GM03348 (cell line): ENCODE measurements at regions not wholly inside any gene's neighbourhood (a gene's known extent, or its start where the extent isn't known, plus 50 kb on each side); places are given as distances from the start of the nearest gene placed in this dataset.
A peak's percentile ranks its signal among the peaks of the same experiment; 100 is the strongest.

ENCODE experiments used
- DNase-seq: peaks from one replicate; pipeline ENCODE4 v3.0.0; 2012; ENCODE audit warnings: low spot score

DNA sequence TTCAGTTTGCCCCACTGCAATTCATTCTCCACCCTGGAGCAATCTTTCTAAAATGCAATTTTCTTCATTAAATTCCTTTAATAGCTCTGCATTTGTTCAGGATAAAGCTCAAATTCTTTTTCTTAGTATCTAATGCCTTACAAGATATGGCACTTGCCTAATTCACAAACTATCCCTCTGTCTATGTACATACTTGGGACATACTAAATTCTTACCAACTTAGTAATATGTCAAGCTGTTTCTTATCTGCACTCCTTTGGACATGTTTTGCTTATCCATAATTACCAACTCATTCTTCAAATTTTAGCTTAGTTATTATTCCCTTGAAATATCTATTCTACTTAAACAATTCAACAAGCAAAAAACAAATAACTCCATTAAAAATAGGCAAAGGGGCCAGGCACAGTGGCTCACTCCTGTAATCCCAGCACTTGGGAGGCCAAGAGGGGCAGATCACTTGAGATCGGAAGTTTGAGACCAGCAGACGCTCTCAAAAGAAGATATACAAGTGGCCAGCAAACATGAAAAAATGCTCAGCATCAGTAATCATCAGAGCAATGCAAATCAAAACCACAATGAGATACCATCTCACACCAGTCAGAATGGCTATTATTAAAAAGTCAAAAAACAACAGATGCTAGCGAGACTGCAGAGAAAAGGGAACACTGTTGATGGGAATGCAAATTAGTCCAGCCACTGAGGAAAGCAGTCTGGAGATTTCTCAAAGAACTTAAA, 96.9 kb downstream of the FAM76B start:
- peak; percentile 36 for DNase-seq

DNA sequence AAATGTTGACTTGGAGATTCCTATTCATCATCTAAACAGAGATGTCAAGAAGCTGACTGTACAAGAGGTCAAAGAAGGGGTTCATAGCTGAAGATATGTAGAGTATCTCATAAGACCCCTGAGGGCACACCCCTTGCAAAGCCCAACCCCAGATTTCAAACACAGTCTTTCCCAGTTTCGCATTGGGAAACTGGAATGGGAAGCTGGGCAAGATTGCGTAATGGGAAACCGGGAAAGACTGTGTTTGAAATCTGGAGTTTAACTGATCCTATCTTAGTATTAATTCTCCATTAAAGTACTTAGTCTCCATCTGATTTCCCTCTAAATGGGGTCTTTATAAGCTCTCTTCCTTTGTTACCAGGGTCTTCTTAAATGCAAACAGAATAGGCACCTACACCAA, 99.5 kb downstream of the FAM76B start:
- DNase-seq = no peak

DNA sequence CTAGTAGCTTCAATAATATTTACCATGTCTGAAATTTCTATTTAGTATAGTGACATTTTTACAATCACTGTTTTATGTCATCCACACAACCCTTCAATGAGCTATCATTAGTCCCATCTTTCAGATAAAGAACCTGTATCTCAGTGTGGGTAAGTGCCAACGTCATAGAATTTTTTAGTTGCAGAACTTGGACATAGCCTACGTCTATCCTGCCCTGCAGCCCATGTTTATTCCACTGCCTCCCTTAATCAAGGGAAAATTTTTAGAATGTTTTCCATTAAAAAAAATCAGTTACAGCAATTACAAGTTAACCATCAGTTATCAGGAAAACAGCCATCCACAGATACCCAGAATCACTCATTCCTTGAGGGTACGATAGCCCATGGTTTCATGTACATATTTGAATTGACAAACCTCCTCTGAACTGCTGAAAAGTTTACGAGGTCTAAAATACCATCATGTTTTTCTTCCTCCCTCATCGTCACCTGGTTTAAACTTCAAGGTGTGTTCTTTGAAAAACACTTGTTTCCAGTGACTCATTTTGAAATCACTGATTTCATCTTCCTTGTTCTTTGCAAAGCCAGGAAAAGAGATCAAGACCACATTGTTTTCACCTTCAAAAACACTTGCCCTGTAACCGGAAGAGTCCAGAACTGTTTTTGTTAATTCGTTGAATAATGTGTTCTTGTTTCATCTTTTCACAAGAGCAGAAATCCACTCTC, 100.9 kb downstream of the FAM76B start:
- no peak for DNase-seq

DNA sequence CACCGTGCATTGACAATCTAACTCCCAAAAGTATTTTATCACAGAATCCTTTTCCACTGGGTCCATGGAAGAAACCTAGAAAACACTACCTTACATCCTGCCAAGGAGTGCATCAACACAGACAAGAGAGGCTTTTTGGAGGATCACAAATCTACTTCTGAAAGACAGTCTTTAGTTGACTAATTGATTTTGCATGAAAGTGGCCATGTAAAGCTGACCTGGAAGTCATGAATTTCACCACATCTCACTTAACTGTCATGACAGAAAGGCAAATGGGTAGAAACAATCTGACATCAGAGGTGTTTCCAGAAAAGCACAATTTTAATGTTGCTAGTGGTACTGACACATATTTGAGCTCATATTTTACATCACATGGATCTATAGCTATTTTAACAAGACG, 101.6 kb downstream of the FAM76B start:
- no peak for DNase-seq

DNA sequence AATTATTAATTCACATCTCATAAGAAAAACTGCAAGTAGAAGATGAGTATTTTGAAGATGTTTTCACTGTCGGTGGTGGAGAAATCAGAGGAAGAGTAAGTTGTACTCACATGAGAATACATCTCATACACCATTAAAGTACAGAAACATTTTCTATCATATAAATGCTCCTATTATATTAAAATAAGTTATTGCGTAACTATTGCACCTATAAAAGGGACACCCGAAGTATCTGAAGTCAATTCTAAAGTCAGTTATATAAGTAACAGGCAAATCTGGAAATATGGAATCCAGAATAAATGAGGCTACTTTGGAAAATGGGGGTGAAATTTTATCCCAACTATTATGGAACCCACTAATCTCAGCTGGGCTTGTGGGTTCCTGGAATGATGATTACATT, 103.3 kb downstream of the FAM76B start:
- no peak for DNase-seq

GRCh38 chr11:95684701-95685100, 104.9 kb downstream of the FAM76B start:
- DNase-seq = no peak

DNA sequence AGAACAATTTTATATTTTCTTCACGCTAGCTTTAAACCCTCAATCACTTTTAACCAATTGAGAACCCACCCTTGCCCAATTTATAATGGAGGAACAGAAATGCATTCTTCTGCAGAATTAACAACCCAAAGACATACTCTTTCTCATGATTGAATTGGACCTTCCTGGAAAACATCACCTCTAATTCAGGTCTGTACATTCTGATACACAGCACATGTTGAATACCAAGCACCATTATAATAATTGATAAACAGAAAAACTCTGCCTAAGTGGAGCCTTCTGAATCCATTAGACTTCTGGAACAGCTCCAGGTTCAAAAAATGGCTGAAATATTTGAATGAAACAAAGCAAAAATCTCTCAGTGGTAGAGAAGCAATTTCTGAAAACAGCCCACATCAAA, 105.4 kb downstream of the FAM76B start:
- no peak for DNase-seq

GRCh38 chr11:95682552-95682951, 107.0 kb downstream of the FAM76B start:
- peak; percentile 64 for DNase-seq

DNA sequence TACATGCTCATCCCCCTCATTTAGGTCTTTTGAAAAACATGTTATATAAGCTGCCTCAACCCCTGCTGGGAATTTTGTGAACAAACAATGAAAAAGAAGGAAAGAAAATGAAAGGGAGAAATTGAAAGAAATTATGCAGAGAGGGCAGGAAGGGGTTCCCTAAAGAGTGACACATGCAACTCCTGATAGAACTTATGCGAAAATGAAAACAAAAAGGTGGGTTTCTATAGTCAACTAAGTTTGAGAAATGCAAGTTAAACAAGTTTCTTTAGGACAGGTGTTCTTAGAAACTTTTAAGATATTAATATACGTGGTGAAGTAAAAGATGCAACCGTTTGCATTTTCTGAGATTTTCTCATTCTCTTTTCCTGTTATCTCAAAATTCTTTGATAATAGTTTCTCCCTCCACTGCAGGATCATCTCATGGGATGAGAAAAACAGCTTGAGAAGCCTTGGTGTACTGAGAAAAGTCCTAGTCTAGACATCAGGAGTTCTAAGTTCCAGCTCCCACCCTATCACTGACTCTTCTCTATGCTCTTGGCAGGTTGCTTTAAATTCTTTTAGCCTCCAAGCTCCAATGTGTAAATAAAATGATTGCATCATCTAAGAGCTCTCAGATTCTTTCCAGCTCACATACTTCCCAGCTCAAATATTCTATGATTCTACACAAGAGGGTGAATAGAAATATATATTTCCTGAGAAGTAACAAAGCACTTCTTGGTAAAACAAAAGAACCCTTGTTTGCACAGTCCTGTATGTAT, 109.2 kb downstream of the FAM76B start:
- DNase-seq = peak; percentile 74

DNA sequence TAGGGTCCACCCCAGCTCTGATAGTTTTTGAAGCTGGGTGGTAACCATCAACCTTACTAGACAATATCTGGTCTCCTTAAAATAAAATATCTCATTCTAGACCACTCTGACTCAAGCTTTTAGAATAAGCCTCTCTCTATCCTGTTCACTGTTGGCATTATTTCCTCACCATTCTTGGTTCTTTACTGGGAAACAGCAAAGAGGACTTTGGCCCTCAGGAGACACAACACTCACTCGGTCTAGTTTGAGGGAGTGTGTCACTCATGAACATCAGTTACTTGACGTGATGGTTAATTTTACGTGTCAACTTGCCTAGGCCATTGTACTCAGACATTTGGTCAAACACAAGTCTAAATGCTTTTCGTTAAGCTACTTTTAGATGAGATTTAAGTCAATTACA, 110.6 kb downstream of the FAM76B start:
- DNase-seq = no peak

DNA sequence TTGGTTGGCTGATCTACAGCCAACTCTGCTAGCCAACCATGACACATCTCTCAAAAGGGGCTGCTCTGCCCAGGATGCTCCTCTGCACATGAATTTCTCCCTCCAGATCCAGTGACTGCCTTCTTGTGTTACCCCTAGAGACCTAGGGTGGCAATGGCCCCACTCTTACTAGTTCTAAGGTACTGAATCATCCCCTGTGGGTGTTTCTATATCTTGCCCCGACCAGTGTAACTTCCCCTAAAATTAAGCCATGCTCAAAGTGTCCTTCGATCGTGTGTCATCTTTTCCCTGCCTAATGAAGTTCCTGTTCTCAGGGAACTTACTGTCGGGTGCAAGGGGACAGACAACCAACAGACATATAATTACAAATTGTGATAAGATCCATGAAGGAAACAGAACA, 113.3 kb downstream of the FAM76B start:
- DNase-seq = no peak

- DNase-seq = no peak
Measured at GRCh38 chr11:95675585-95675984, 114.0 kb downstream of the FAM76B start.

DNA sequence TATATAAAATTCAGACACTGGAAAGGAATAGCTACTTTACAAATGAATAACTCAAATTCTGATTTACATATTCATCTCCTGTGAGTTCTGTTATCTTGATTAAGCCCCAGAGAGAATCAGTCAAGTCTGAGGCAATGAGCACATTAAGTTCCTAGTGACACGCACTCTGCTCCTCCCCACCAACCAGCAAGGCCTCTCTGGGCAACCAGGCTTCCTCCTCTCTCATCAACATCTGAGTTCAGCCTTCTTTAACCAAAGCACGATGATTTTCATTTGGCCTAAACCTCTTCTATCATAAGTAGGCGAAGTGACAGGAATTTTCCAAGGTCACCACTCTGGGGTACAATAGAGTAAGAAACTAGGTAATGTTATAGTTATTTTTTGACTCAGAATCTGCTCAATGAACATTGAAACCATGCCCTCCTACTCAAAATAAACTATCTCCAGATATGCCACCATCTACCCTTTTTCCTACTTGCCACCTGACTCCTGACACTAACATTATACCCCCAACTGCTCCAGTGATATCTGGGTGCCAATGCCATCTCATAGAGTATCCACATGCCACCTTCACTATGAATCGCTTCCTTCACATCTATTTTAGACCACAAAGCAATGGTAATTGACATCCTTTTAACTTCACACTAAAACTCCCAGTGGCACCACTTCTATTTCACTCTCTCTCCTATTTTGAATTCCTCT, 114.8 kb downstream of the FAM76B start:
- DNase-seq = no peak

- peak; percentile 42 for DNase-seq
Measured at GRCh38 chr11:95671768-95672167, 117.8 kb downstream of the FAM76B start.

- DNase-seq = no peak
Measured at GRCh38 chr11:95668131-95668530, 121.5 kb downstream of the FAM76B start.

- DNase-seq = no peak
Measured at GRCh38 chr11:95661162-95661561, 128.4 kb downstream of the FAM76B start.

GRCh38 chr11:95660038-95660437, 129.5 kb downstream of the FAM76B start:
- no peak for DNase-seq

- DNase-seq = no peak
Measured at GRCh38 chr11:95659088-95659487, 130.5 kb downstream of the FAM76B start.

DNA sequence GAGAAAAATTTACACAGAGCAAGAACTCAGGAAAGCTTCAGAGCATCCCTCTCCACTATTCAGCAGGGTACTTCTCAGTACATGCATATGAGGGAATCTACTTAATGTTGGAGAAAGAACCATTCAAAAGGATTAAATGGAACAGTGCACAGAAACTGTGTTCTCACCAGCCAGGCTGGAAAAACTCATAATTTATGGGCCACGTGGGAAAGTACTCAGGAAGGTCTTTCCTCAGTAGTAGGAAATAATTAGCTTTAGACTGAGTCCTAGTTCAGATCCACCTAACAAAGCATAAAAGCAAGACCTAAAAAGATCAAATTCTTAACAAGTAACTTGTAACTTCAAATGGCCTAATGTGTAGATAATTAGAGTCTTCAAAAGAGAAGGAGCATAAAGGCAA, 134.0 kb downstream of the FAM76B start:
- no peak for DNase-seq

GRCh38 chr11:95653680-95654079, 135.9 kb downstream of the FAM76B start:
- no peak for DNase-seq

GRCh38 chr11:95653099-95653498, 136.5 kb downstream of the FAM76B start:
- DNase-seq = no peak

DNA sequence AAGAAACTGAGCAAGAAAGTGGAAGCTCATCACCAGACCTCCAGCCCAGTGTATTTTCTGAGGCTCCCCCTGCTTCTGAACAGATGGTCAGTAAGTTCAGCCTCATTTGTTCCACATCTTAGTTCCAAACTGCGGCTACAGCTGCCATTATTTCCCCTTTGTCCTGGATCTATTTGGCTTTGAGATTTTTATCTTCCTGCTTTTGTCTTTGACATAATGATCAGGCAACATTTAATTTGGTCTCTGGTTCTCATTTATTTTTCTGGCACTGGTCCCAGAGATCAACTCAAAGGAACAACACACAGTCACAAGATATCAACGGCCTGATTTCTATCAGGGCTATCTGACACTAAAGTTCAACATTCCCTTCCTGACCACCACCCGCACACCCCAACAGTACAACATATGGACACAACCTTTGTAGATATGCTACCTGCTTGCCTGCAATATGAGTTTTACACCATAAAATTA, 137.5 kb downstream of the FAM76B start:
- no peak for DNase-seq
